NCI-H82 (cell line): ENCODE measurements at regions not wholly inside any gene's neighbourhood (a gene's known extent, or its start where the extent isn't known, plus 50 kb on each side); places are given as distances from the start of the nearest gene placed in this dataset.
"Not testable (repeated sequence)": the region's sequence is repeated elsewhere in the genome, so short reads cannot be mapped to it uniquely, and the experiment has no call there.

ENCODE experiments used
- DNase-seq: peaks from one replicate; lab custom pipeline; 2025; lab: John Stamatoyannopoulos, UW

- not testable (repeated sequence) for DNase-seq
Observed at GRCh38 chr4:30148828-30149227, 571.3 kb upstream of the PCDH7 start.

- not testable (repeated sequence) for DNase-seq
Observed at GRCh38 chr4:30149539-30149938, 570.6 kb upstream of the PCDH7 start.

- DNase-seq: no peak
Observed at GRCh38 chr4:30153427-30153826, 566.7 kb upstream of the PCDH7 start.

- no peak for DNase-seq
Observed at GRCh38 chr4:30160140-30160539, 560.0 kb upstream of the PCDH7 start.

GRCh38 chr4:30172416-30172815, 547.8 kb upstream of the PCDH7 start:
- no peak for DNase-seq

GRCh38 chr4:30181512-30181911, 538.7 kb upstream of the PCDH7 start:
- DNase-seq: no peak

GRCh38 chr4:30181918-30182317, 538.3 kb upstream of the PCDH7 start:
- DNase-seq: no peak

GRCh38 chr4:30182786-30183185, 537.4 kb upstream of the PCDH7 start:
- no peak for DNase-seq

GRCh38 chr4:30191902-30192301, 528.3 kb upstream of the PCDH7 start:
- no peak for DNase-seq

- DNase-seq: no peak
Observed at GRCh38 chr4:30207389-30207788, 512.8 kb upstream of the PCDH7 start.

GRCh38 chr4:30208731-30209435, 511.3 kb upstream of the PCDH7 start:
- DNase-seq: no peak

- DNase-seq: not testable (repeated sequence)
Observed at GRCh38 chr4:30215973-30216372, 504.2 kb upstream of the PCDH7 start.

GRCh38 chr4:30245140-30245539, 475.0 kb upstream of the PCDH7 start:
- no peak for DNase-seq

- DNase-seq: no peak
Observed at GRCh38 chr4:30256116-30256832, 463.9 kb upstream of the PCDH7 start.

GRCh38 chr4:30258949-30259348, 461.2 kb upstream of the PCDH7 start:
- no peak for DNase-seq

GRCh38 chr4:30262379-30262778, 457.8 kb upstream of the PCDH7 start:
- no peak for DNase-seq

- DNase-seq: no peak
Observed at GRCh38 chr4:30264465-30264864, 455.7 kb upstream of the PCDH7 start.

- no peak for DNase-seq
Observed at GRCh38 chr4:30265716-30266115, 454.5 kb upstream of the PCDH7 start.

GRCh38 chr4:30268370-30268769, 451.8 kb upstream of the PCDH7 start:
- DNase-seq: no peak

- peak; percentile 12 for DNase-seq
Observed at GRCh38 chr4:30269850-30270249, 450.3 kb upstream of the PCDH7 start.

GRCh38 chr4:30281986-30282385, 438.2 kb upstream of the PCDH7 start:
- DNase-seq: peak; percentile 54

- no peak for DNase-seq
Observed at GRCh38 chr4:30283336-30283735, 436.8 kb upstream of the PCDH7 start.

GRCh38 chr4:30294295-30294694, 425.9 kb upstream of the PCDH7 start:
- DNase-seq: no peak

- peak; percentile 0 for DNase-seq
Observed at GRCh38 chr4:30295652-30296051, 424.5 kb upstream of the PCDH7 start.
